ENCODE measurements at regions not wholly inside any gene's neighbourhood (a gene's known extent, or its start where the extent isn't known, plus 50 kb on each side); places are given as distances from the start of the nearest gene placed in this dataset.

GRCh38 chr5:162752612-162753011, 684.8 kb upstream of the CCNG1 start:
- Histone ChIP-seq H3K36me3 (ENCODE audit: insufficient read depth, low read length) (no peaks in the 10 kb centered on the region), H3K4me1 (ENCODE audit: insufficient read depth, low read length, severe bottlenecking) (no peaks in the 10 kb centered on the region), H3K9me2 (ENCODE audit: low read depth, low read length) (no peaks in the 10 kb centered on the region), H3K9me3 (ENCODE audit: low read length) (no peaks in the 10 kb centered on the region), H3K79me2 (ENCODE audit: insufficient read depth, low read length) (no peaks in the 10 kb centered on the region), H3K27me3 (ENCODE audit: insufficient read depth, low read length) (no peaks in the 10 kb centered on the region), H4K20me1 (ENCODE audit: insufficient read depth, low read length) (no peaks in the 10 kb centered on the region), H3K4me3 (ENCODE audit: low read depth, low read length, poor library complexity, severe bottlenecking) (no peak overlapping the region), H3K4me2 (ENCODE audit: low read length) (no peak overlapping the region), H2AFZ (ENCODE audit: low read length) (no peak overlapping the region), H3F3A (ENCODE audit: insufficient read depth, low read length) (no peaks in the 10 kb centered on the region), H3K9ac (ENCODE audit: low read length) (no peak overlapping the region), H3K27ac (ENCODE audit: low read depth, low read length, poor library complexity, severe bottlenecking) (no peak overlapping the region)
- TF ChIP-seq CTCF (IDR thresholded peaks at IDR 0.05; ENCODE audit: low read length) (no peak), EZH2 (IDR thresholded peaks at IDR 0.05; ENCODE audit: borderline replicate concordance, low read length) (no peak)

GRCh38 chr5:162762119-162762518, 675.3 kb upstream of the CCNG1 start:
- Histone ChIP-seq H3K27me3 (ENCODE audit: insufficient read depth, low read length) (no peaks in the 10 kb centered on the region), H3K4me2 (ENCODE audit: low read length) (no peak overlapping the region)
- TF ChIP-seq CTCF (IDR thresholded peaks at IDR 0.05; ENCODE audit: low read length) = no peak
- TF ChIP-seq EZH2 (IDR thresholded peaks at IDR 0.05; ENCODE audit: borderline replicate concordance, low read length) = no peak

GRCh38 chr5:162769019-162769418, 668.4 kb upstream of the CCNG1 start:
- H3K27me3 ChIP-seq (ENCODE audit: insufficient read depth, low read length) = no peaks in the 10 kb centered on the region
- no peak overlapping the region for H3K4me3 ChIP-seq (ENCODE audit: low read depth, low read length, poor library complexity, severe bottlenecking)
- H3F3A ChIP-seq (ENCODE audit: insufficient read depth, low read length) = no peaks in the 10 kb centered on the region
- TF ChIP-seq CTCF (IDR thresholded peaks at IDR 0.05; ENCODE audit: low read length) (no peak), EZH2 (IDR thresholded peaks at IDR 0.05; ENCODE audit: borderline replicate concordance, low read length) (no peak)
- H2AFZ ChIP-seq (ENCODE audit: low read length) = no peak overlapping the region
- H3K9ac ChIP-seq (ENCODE audit: low read length) = no peak overlapping the region
- H3K4me1 ChIP-seq (ENCODE audit: insufficient read depth, low read length, severe bottlenecking) = no peaks in the 10 kb centered on the region
- H3K36me3 ChIP-seq (ENCODE audit: insufficient read depth, low read length) = no peaks in the 10 kb centered on the region
- no peaks in the 10 kb centered on the region for H3K9me2 ChIP-seq (ENCODE audit: low read depth, low read length)
- no peaks in the 10 kb centered on the region for H3K9me3 ChIP-seq (ENCODE audit: low read length)
- H4K20me1 ChIP-seq (ENCODE audit: insufficient read depth, low read length) = no peaks in the 10 kb centered on the region
- no peak overlapping the region for H3K4me2 ChIP-seq (ENCODE audit: low read length)
- H3K79me2 ChIP-seq (ENCODE audit: insufficient read depth, low read length) = no peaks in the 10 kb centered on the region
- no peak overlapping the region for H3K27ac ChIP-seq (ENCODE audit: low read depth, low read length, poor library complexity, severe bottlenecking)

More at GRCh38 chr5:162762119-162762518, 675.3 kb upstream of the CCNG1 start:
- H2AFZ ChIP-seq (ENCODE audit: low read length) = no peak overlapping the region
- H3K9ac ChIP-seq (ENCODE audit: low read length) = no peak overlapping the region
- H4K20me1 ChIP-seq (ENCODE audit: insufficient read depth, low read length) = no peaks in the 10 kb centered on the region
- H3K27ac ChIP-seq (ENCODE audit: low read depth, low read length, poor library complexity, severe bottlenecking) = no peak overlapping the region
- no peaks in the 10 kb centered on the region for H3K36me3 ChIP-seq (ENCODE audit: insufficient read depth, low read length)
- no peaks in the 10 kb centered on the region for H3K79me2 ChIP-seq (ENCODE audit: insufficient read depth, low read length)
- no peaks in the 10 kb centered on the region for H3K4me1 ChIP-seq (ENCODE audit: insufficient read depth, low read length, severe bottlenecking)
- no peaks in the 10 kb centered on the region for H3K9me2 ChIP-seq (ENCODE audit: low read depth, low read length)
- no peak overlapping the region for H3K4me3 ChIP-seq (ENCODE audit: low read depth, low read length, poor library complexity, severe bottlenecking)
- no peaks in the 10 kb centered on the region for H3K9me3 ChIP-seq (ENCODE audit: low read length)
- H3F3A ChIP-seq (ENCODE audit: insufficient read depth, low read length) = no peaks in the 10 kb centered on the region

All from OCI-LY1 (cell line).